Stimulated activated CD4-positive, alpha-beta T cell treated with anti-CD3 and anti-CD28 coated beads, Interleukin-12 subunit alpha, Interleukin-12 subunit beta, amount 100 ng/mL, for 48 hours (primary cell): ENCODE measurements at regions not wholly inside any gene's neighbourhood (a gene's known extent, or its start where the extent isn't known, plus 50 kb on each side); places are given as distances from the start of the nearest gene placed in this dataset.
"Not testable (repeated sequence)": the region's sequence is repeated elsewhere in the genome, so short reads cannot be mapped to it uniquely, and the experiment has no call there.

Experiments used
- DNase-seq, 3 donors: peaks; one replicate each; pipeline ENCODE4 v3.0.0-alpha.2; 2020; ENCODE audit warnings: low read depth in 2 of 3, low spot score in 1 of 3

DNA sequence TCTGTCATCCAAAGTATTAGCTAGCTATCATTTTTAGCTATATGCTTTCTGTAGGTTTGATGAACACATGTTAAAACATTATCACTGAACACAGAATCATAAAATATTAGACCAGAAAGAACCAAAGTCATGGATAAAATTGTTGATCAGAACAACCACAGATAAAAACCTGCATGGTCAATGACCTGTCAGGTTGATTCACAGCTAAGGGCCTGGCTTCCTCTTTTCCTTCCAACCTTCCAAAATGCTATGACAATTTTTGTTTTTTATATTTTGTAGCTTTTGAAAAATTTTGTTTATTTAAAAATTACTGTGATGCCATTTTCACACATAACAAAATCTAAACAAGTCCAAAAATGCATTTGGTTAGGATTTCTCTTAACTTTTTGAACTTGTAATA lies 444.4 kb upstream of the CHRM2 start:
- no peak for DNase-seq

DNA sequence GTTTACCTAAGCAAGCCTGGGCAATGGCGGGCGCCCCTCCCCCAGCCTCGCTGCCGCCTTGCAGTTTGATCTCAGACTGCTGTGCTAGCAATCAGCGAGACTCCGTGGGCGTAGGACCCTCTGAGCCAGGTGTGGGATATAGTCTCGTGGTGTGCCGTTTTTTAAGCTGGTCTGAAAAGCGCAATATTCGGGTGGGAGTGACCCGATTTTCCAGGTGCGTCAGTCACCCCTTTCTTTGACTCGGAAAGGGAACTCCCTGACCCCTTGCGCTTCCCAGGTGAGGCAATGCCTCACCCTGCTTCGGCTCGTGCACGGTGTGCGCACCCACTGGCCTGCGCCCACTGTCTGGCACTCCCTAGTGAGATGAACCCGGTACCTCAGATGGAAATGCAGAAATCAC lies 442.6 kb upstream of the MTPN start:
- DNase-seq, result not testable (repeated sequence)

DNA sequence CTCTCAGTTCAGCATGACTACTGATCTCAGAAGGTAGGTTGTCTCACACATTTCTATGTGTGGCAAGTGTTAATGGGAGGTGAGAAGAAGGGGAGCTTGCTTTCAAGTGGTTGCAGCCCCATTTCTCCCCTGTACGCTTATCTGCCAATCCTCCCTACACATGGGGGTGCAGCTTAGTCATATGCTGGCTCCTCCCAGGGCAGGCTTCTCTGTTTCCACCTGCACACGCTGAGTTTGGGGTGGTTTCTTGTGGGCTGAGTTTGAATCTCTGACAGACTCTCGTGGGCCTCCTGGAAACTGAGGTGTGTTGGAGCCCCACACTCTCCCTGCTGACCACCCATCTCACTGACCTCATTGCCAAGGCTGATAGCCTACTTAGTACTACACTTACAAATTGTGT lies 435.8 kb upstream of the MTPN start:
- DNase-seq, result no peak

DNA sequence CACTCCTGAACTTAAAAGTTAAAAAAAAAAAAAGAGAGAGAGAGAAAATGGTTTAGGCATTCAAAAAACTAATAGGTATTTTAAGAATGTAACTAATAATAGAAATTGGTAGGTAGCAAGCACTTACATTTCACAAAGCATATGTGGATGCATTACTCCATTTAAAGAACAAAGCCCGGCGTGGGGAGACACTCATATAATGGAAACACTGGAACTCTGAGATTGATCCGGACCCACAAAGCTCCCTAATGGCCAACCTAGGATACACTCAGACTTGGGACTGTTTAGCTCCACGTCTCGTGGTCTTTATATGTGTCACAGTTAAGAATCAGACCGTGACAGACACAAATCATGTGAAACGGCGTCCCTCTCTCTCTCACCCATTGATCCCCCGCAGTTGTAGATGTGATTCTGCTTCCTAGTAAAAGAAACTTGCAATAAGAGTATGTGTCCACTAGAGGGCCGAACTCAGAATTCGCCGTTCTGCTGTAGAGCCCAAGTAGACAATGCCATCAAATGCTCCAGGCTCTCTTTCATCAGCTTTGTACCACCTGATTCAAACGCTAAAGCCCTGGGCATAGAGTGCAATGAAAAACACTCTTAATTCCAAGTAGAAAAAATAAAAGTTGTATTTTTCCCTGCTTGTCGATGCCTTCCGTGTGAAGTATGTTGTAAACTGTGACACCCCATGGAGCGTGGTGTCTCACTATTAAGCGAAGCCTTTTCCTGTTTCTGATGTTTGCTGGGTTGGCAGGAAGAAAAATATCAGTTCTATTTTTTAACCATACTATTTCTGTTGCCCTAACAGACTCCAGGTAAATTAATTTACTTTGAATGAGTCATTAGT lies 429.0 kb upstream of the MTPN start:
- peak in 2 of 3 donors; percentile 0 to 18 for DNase-seq

DNA sequence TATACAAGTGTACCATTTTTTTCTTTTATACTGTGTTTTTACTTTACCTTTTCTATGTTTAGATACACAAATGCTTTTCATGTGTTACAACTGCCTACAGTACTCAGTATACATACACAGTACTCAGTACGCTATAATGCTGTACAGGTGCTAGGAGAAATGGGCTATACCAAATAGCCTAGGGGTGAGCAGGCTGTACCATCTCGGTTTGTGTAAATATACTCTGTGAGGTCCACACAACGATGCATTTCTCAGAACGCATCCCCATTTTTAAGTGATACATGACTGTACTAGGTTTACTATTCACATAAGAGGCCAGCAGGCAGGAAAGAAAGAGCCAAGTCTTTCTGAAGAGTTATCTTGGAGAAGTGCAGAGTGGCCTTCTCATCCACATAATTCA lies 426.4 kb upstream of the MTPN start:
- no peak for DNase-seq

DNA sequence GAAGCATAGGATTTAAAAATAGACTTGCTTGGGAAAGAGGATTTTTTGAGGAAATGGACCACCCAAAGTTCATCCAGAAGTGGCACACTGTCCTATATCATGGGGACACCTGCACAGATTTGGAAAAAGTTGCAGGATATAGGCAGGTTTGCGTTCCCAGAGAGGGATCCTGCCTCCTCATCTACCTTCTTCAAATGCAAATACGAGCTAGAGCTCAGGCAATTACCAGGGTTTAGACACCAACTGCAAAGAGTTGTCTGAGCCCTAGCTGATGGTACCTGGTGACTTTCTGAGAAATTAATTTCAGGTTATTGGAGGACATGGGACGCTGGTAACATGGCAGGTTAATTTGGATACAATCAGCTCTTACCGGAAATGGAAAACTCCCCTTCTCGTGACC lies 423.7 kb upstream of the MTPN start:
- DNase-seq, result no peak

DNA sequence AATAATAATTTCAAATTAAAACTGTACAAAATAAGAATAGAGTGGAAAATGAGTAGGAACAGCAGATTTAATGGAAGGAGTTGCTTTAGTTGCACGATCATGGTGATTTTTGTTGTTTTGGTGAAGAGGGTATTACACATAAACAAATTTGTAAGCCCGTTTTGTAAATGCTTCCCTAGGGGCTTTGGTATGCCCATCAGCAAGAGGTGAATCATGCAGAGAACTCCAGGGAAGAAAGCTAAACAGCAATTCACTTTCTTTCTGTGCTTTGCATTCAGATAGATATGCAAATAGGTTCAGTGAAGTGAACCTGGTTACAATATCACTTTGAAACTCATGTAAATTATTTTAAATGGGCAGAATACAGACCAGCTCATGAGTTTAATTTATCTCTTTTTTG lies 422.2 kb upstream of the MTPN start:
- DNase-seq, result no peak

DNA sequence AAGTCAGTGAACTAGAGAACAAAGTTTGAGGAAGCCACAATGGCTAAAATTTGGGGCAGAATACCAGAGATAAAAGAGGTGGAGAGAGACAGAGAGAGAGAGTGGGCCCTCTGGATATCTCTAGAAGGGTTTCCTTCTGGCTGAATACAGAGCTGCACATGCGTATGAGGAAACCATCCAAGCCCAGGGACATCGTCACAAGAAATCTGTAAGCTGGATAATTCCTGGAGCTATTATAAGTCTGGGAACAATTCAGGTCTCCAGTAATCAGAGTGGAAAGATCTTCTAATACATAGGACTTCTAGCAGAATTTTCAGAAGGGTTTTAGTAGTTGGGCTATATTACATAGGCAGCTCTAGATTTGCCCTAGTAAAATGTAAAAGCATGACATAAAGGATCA lies 415.7 kb upstream of the MTPN start:
- no peak for DNase-seq

DNA sequence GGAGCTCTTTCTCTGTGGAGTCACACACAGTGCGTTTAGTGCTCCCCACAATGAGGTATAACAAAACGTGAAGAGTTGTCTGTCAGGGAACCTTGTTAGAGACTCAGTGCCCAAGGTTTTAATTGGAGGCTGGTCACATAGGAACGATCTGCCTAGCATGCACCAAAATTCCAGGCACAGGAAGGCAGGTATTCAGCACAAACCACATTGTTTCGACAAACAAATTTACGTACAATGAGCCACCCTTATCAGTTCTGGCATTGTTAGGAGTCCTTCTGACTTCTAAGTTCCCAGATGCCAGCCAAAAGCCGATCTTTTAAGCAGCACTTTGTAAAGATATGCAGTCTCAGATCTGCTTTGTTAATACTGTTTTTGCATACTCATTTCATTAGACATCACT lies 414.2 kb upstream of the MTPN start:
- DNase-seq, result no peak

DNA sequence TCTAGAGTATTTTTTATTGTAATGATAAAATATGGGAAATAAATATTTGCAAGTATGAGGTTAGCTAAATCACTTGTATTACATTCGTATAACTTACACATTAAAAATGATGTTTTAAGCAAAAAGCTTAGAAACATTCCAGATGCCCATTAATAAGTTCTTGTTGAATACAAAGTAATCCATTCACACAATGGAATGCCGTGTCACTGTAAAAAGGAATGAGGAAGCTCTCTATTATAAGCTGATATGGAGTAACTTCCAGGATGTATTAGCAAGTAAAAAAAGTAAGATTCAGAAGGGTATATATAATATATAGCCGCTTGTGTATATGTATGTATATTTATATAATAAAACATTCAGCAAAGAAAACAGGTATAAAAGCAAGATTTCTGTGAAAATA lies 412.8 kb upstream of the MTPN start:
- DNase-seq, result no peak

DNA sequence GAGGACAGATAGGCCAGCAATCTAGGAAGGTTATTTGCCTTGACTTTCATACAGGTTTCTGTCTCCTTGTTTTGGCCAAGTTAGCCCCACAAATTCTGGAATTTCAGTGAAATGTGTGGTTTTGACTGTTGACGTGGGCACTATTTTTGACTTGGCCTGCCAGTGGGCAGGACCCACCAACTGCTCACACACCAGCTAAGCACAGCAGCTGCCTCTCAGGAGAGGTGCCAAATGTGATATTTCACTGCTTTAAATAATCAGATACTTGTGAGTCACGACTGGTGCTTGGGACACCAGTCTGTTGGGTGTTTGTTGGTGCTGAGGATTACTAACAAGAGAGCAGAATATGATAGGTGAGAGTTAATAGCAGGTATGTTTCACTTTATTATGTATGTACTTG lies 409.7 kb upstream of the MTPN start:
- DNase-seq, result no peak

DNA sequence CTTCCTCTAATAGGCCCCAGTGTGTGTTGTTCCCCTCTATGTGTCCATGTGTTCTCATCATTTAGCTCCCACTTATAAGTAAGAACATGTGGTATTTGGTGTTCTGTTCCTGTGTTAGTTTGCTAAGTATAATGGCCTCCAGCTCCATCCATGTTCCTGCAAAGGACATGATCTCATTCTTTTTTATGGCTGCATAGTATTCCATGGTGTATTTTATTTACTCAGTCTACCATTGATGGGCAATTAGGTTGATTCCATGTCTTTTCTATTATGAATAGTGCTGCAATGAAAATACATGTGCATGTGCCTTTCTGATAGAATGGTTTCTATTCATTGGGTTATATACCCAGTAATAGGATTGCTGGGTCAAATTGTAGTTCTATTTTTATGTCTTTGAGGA lies 394.2 kb upstream of the MTPN start:
- not testable (repeated sequence) for DNase-seq

DNA sequence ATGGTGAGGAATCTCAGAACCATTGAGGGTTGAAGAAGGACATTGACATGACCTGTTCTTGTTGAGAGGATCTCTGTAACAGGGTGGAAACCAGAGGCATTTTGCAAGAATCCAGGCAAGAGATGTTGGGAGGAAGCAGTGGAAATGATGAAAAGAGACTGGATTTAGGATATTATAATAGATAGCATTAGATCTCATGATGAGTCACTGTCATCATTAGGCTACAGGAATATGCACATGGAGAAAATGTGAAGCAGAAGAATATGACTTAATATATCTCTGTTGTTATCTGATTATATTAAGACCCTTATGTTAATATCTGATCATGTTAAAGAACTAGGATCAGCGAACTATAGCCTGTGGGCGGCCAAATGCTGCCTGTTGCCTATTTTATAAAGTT lies 393.0 kb upstream of the MTPN start:
- no peak for DNase-seq

DNA sequence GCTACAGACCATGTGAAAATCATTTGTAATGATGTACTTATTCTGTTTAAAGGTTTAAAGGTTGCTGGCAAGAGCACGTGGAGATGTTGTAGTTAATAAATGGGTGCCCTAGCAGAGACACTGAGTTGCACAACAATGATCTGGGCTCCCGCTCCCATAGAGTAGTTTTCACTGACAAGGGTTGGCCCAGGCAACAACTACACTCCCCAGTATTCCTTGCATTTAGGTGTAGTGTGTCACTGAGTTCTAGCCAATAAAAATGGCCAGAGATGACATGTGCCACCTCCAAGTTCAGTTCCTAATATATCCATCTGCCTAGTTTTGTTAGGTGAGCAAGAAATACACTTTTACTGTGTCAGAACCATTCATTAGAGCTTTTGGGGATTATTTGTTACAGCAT lies 392.1 kb upstream of the MTPN start:
- no peak for DNase-seq

DNA sequence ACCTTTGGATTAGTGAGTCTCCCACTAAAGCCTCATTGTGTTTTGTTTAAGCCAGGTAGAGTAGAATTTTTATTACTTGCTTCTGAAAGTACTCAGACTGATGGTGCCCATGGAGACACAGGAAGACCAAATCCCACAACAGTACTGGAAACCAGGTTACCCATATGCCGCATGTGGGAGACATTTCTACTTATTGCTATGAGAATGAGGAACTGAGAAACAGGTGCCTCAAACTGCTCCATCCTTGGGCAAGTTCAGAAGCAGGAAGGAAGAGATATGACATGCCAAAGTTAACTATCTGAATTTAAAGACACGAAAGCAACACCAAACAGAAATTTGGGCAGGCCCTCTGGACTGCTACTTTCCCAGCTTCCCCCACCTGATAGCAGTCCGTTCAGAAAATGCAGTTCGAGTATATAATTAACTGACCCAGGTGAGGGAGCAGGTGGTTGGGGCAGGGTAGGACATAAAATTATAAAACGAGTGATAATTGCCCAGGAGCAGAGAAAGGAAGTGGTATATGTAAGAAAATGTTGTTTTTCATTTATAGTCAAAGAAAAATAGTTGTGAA lies 382.3 kb upstream of the MTPN start:
- DNase-seq, result no peak

DNA sequence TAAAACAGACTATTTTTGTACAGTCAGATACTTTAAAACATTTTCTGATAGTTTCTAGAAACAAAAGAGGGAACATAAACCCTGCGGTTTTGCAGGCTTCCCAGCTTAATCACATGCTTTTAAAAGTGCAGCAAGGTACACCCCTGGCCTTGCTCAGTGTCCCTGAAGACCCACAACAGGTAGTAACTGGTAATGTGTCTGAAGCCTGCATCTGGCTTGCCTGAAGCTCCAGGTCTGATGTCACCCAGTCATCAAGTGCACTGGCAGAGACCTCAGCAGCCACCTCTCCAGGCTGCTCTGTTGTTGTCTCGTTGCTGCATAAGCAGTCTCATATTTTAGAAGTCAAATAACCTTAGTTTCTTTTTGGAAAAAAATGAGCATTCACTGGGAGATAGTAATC lies 376.1 kb upstream of the MTPN start:
- DNase-seq, result no peak

DNA sequence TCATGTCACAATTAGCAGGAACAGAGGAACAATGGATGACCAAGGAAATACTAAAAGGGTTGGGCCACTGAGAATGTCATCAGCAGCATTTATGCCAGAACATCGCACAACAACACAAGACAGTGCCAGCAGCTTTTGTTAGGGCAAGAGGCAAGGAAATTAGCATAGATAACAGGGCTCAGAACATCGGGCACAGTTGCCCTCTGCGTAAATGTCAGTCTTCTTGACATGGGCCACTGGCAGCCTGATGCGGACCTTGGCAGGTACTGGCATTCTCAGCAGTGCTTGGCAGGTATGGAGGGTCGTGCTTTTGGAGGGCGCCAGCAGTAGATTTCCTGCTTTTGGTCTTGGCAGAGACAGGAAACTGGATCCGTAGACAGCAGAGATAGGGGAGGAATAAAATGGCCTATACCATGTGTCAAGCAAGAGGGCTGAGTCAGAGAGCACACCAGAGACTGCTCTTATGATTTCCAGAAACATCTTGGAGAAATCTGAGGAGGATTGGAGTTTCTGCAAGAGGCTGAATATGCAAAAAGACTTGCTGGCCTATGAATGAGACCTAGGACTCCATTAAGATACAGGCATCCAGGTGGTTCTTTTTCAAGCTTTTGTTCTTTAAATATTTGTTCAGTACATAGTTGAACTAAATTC lies 371.5 kb upstream of the MTPN start:
- no peak for DNase-seq

DNA sequence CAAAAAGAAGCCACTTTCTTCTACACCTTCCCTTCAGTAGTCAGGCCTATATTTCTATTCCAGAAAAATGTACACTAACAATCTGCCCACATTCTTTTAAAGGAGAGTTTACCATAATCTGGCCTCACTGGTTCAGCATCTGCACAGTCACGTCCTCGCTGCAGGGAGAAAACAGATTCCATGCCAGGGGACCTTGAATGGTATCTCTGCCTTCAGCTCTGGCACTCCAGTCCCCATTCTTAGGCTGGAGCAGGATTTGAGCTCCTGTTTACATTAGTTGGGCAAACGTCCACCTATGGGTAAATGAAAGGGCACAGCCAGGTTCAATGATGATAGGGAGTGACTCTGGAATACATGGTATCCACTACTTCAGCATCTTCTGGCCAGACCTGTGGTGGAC lies 371.0 kb upstream of the MTPN start:
- DNase-seq, result no peak

DNA sequence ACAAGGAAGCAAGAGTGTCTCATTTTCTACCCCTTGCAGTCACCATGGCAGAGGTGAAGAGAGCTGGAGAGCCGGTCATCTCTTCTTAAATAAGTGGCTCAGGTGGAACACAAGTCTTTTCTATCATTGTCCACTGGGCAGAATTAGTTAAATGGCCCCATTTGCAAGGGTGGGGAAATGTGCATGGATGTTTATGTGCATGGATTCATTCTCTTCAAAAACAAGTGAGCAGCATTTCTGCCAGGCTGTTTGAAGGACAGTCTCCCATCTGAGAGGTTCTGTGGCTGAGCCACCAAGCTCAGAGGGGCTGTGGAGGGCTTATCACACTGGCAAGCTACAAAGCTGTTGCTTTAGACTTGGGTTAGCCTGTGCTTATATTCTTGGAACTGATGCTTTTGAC lies 370.3 kb upstream of the MTPN start:
- no peak for DNase-seq

DNA sequence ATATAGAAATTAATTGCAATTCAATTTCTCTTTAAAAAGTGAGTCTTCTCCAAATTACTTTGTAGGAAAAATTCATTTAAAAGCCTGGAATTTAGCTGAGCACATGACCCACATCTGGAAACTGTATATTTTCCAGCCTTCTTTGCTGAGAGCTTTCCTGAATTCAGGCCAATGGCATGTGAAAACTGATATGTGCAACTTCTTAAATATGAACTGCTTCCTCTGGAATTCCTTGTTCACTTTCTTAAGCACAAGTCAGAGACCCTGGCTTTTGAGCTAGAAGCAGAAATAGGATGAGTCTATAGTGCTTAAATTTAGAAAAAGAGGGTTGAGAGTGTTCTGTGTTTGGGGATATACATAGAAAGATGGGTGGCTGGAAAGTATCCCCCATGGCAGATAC lies 365.1 kb upstream of the MTPN start:
- no peak for DNase-seq

DNA sequence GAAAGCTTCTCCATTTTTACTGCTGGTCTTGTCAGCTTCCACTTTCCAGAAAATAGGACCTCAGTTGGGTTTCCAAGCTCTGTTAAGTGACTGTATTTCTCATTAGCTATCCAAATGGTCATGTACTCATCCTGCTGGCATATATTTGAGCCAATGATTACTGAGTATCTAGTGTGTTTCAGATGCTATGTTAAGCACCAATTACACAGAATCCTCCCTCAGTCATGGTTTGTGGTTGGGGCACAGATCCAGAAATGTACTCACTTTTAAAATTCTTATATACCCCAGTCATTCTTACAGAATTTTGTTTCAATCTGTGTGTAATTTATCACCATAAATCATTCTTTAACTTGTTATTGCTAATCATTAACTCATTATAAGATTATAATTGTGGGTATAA lies 362.3 kb upstream of the MTPN start:
- no peak for DNase-seq

DNA sequence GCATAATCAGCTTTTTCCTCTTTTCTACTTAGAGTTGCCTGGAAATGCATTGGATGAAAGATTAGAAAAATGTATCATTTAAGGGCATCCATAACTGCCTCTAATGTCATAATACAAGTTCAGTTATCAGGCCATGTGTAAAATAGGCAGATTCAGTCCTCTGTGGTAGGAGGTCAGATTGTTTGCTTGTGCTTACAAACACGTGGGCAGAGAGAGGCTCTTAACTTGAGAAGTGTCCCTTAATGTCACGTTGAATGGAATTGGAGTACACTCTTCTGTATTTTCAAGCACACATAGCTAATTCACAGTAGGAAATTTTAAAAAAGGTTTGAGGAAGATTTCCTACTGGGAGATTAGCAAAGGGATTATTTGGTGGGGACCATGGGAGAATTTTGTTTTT lies 359.8 kb upstream of the MTPN start:
- no peak for DNase-seq

DNA sequence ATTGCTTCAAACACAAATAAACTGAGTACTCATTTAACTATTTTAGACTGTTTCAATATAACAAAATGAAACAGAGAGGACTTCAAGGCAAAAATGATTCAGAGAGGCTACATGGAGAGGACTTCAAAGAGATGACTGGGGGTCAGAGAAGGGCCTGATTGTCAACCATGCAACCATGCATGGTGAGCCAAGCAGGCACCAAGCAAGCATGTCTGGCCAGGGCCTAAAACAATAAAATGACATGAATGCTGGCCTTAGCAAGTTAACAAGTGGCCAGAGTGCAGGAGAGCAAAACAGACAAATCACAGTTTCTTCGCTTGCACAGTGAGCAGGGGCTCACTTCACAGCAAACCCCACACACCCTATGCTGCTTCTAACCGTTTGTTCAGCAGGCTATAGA lies 356.5 kb upstream of the MTPN start:
- DNase-seq, result no peak
